GM12801 (cell line): ENCODE measurements at regions not wholly inside any gene's neighbourhood (a gene's known extent, or its start where the extent isn't known, plus 50 kb on each side); places are given as distances from the start of the nearest gene placed in this dataset.

ENCODE experiments used
- TF ChIP-seq, protein P1 (sequence below): IDR thresholded peaks from one replicate; pipeline ENCODE4 v1.5.1; 2011; ENCODE audit warnings: control low read depth; ENCODE audit not compliant: insufficient read length; ENCODE audit errors: extremely low read depth

- TF ChIP-seq, protein P1, sequence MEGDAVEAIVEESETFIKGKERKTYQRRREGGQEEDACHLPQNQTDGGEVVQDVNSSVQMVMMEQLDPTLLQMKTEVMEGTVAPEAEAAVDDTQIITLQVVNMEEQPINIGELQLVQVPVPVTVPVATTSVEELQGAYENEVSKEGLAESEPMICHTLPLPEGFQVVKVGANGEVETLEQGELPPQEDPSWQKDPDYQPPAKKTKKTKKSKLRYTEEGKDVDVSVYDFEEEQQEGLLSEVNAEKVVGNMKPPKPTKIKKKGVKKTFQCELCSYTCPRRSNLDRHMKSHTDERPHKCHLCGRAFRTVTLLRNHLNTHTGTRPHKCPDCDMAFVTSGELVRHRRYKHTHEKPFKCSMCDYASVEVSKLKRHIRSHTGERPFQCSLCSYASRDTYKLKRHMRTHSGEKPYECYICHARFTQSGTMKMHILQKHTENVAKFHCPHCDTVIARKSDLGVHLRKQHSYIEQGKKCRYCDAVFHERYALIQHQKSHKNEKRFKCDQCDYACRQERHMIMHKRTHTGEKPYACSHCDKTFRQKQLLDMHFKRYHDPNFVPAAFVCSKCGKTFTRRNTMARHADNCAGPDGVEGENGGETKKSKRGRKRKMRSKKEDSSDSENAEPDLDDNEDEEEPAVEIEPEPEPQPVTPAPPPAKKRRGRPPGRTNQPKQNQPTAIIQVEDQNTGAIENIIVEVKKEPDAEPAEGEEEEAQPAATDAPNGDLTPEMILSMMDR: no peak
Observed at GRCh38 chr5:8580298-8580697, 711.4 kb downstream of the MTRR start.

DNA sequence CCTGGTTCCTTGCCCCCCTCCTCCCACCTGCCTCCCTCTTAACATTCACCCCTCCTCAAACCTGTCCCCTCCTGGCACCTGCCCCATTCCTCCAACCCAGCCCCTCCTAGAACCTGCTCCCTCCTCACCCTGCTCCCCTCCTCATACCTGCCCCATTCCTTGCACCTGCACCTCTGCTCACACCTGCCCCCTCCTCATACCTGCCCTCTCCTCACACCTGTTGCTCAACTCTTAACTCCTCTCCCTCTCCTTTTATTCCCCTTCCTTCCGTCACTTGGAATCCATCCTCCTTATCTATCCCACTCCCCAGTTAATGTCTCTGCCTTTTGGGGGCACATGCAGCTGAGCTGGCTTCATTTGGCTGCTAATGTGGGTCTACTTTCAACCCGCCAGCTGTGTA, 712.1 kb downstream of the MTRR start:
- TF ChIP-seq, protein P1: no peak

GRCh38 chr5:8585230-8586018, 716.5 kb downstream of the MTRR start:
- TF ChIP-seq, protein P1: no peak

DNA sequence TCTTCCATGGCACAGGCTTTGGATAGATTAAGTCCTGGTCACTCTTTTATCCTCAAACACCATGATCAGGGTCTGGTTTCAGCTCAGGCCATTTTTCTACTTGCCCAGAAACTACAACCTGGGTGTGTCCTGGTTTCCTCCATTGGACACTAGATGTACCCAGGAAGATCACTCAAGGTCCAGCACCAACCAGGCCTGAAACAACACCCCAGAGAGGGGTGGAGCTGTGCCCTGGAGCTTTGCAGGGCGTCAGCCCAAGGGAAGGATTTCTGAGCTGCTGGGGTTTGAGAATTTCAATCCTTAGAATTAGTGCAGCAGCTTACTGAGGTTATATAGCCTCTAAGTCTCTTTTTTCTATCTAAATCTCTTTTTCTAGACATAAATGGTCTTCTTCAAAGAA, 722.0 kb downstream of the MTRR start:
- TF ChIP-seq, protein P1: no peak

GRCh38 chr5:8598356-8598755, 729.4 kb downstream of the MTRR start:
- TF ChIP-seq, protein P1: no peak

DNA sequence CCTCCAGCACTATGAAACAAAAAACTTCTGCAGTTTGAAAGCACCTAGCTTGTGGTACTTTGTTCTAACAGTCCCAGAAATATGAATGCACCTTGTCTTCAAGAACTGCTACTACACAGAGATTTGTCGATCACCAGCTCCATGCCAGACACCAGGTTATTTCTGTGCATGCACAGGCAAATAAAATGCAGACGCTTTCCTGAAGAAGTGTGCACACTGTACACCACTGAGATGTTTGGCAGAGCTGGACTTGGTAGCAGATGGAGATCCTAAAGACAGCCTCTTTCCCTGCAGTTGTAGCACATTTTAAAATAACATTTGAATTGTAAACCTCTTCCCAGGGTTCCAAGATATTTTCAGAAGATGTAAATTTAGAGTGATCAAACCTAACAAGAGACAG, 730.0 kb downstream of the MTRR start:
- TF ChIP-seq, protein P1: no peak

DNA sequence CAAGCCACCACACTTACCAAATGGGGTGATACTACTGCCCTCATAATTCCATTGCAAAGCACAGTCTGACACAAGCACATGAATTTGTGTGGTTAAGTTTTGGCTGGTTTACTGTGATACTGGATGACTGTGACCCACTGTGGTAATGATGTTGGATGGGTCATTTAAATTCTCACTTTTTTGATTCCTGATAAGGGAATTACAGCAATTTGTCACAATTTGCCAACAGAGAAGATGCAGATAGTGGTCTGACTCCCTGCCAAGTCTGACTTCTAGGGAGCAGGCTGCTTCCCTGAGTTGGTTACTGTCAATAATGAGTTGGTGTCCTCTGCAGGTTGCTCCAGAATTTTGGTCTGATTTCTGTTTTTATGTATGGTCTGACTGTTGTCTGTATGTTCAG, 731.9 kb downstream of the MTRR start:
- TF ChIP-seq, protein P1: no peak
